ENCODE measurements at regions not wholly inside any gene's neighbourhood (a gene's known extent, or its start where the extent isn't known, plus 50 kb on each side); places are given as distances from the start of the nearest gene placed in this dataset.
A peak's percentile ranks its signal among the peaks of the same experiment; 100 is the strongest.
"Not testable (repeated sequence)": the region's sequence is repeated elsewhere in the genome, so short reads cannot be mapped to it uniquely, and the experiment has no call there.

- intact Hi-C loops (cut with DNase I) = not testable (repeated sequence)
- peak; percentile 77 for DNase-seq (ENCODE audit: low spot score)
These were observed 55.8 kb upstream of the TPTE start for GRCh38 chr21:10465524-10466110.

DNA sequence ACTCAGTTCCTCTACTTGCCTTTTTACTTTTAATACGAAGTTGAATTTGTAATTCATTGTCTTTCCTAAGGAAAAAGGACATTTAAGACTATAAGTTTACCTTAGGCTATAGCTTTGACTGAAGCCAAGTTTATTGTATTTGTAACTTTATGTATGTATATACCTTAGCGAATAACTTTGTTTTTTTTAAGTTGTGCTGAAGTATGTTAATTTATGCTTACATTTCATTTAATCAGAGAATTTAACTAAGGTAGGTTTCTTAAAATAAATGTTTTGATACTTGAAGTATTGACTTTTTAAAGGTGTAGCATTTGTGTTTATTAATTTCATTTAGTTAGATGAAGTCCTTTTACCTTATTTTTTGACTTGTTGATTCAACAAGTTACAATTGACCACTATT, 55.2 kb upstream of the TPTE start:
- no peak for DNase-seq (ENCODE audit: low spot score)
- intact Hi-C loops (cut with DNase I) = no loop called here

Measured in cardiac septum (tissue), 1 donor.